ENCODE measurements at regions not wholly inside any gene's neighbourhood (a gene's known extent, or its start where the extent isn't known, plus 50 kb on each side); places are given as distances from the start of the nearest gene placed in this dataset.

DNA sequence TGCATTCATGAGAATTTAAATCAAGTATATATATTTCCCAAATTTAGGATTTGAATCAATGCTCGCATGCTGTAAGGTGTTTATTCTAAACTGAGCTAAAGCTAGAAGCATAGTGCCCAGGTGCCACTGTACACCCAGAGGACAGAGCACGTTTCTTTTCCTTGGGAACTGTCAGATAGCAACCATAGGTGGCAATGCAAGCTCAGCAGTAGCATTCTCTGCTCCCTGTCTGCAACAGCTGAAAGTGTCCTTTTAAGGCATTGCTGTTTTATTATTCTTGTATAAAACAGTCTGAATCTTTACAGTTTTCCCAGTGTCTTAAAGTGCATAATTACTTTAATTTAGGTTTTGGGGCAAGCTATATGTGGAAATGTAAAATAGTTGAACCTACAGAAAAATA, 443.4 kb upstream of the MMS22L start:
- TF ChIP-seq EZH2 (IDR thresholded peaks at IDR 0.05; ENCODE audit: insufficient read depth, low read length) (no peak), CTCF (IDR thresholded peaks at IDR 0.05; ENCODE audit: insufficient read depth, low read depth, low read length) (no peak)
